ENCODE measurements at regions not wholly inside any gene's neighbourhood (a gene's known extent, or its start where the extent isn't known, plus 50 kb on each side); places are given as distances from the start of the nearest gene placed in this dataset.

DNA sequence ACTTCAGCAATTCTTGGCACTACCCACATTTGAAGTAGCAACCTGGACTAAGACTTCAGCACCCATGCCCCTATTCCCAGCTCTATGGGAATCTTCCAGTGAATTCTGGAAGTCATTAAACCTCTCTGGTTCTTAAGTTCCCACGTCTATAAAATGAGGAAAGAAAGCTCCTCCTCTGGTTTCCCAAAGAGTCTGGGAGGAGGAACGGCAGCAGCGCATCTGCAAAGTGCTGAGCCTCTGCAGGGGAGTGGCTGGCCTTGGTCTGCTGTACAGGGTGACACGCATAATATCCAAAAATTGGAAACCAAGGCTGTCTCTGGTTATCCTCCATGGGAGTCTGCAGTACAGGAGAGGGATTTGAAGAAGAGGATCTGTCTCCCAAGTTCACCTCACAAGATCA lies 73.6 kb upstream of the TP53I11 start:
- TF ChIP-seq POLR2AphosphoS5 (IDR thresholded peaks at IDR 0.05; ENCODE audit: low read depth, low read length) (no peak), POLR2A (IDR thresholded peaks at IDR 0.05; ENCODE audit: low read depth, low read length) (no peak), TAF1 (IDR thresholded peaks at IDR 0.05; ENCODE audit: borderline replicate concordance, low read depth, low read length) (no peak)

Measured in GM12892 (cell line).